H7 (cell line): ENCODE measurements at regions not wholly inside any gene's neighbourhood (a gene's known extent, or its start where the extent isn't known, plus 50 kb on each side); places are given as distances from the start of the nearest gene placed in this dataset.

Experiments
- DNase-seq: peaks from one replicate; pipeline ENCODE4 v3.0.0; 2012
- H3K27me3 ChIP-seq: 2 replicates; pipeline ENCODE4 v1.6.0; 2011; ENCODE audit warnings: mild to moderate bottlenecking, low read length; ENCODE audit not compliant: control insufficient read depth, insufficient read depth
- H3K36me3 ChIP-seq: replicated peaks from 2 replicates; pipeline ENCODE4 v1.5.1; 2011; ENCODE audit warnings: low read length; ENCODE audit not compliant: control insufficient read depth, insufficient read depth
- H3K4me3 ChIP-seq: 2 replicates; pipeline ENCODE4 v1.5.1; 2011; ENCODE audit warnings: low read depth, mild to moderate bottlenecking, control low read depth, low read length, moderate library complexity; ENCODE audit not compliant: insufficient read depth

DNA sequence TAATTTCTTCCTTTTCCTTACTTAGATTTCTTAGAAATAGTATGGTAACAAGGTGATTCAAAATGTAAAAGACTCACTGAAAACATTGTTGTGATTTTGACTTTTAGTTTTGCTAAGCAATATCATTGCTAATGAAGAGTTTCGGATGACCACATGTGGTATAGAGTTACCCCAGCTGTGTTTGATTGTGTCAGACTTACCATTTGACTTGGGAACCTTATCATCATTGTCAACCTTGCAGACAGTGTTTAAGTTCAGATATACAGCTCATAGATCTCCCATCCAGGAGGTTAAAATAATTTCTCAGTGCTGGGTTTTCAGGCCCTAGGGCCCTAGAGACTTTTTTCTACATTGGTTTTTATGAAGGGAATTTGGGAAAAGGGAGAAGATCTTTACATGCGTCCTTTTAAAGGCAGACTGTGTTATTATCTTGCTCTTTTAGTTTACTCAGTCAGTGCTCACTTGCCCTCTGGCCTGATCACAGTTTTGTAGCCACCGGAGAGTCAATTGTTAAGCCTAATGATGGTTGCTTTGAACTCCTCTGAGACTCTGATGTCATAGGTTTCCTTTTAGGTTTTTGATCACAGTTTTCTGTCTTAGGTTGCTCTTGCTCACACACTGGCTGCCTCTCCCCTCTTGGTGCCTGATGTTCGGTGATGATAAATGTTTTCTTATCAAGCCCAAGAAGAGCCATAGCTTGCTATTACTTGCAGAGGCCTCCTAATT is 133.5 kb upstream of the ZPLD1 start:
- Histone ChIP-seq H3K27me3 (no peaks in the 10 kb centered on the region), H3K4me3 (no peak overlapping the region), H3K36me3 (no peaks in the 10 kb centered on the region)
- DNase-seq = no peak

DNA sequence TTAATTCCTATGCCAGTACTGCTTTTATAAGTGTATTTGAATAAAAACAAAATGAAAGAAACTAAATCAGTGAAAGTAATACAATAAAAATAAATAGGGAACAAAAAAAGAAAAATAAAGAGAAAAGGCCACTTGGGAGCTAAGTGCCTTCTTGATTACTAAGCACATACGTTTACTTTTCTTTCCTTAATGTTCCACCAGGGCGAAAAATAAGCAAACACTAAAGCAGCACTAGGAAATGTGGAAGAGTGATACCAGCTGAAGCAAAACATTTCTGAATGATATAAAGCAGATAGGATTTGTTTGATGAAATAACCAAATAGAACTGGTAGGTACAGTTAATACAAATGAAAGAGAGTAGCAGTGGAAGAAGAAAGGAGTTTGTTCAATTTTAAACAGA is 132.8 kb upstream of the ZPLD1 start:
- Histone ChIP-seq H3K27me3 (no peaks in the 10 kb centered on the region), H3K4me3 (no peak overlapping the region), H3K36me3 (no peaks in the 10 kb centered on the region)
- no peak for DNase-seq

DNA sequence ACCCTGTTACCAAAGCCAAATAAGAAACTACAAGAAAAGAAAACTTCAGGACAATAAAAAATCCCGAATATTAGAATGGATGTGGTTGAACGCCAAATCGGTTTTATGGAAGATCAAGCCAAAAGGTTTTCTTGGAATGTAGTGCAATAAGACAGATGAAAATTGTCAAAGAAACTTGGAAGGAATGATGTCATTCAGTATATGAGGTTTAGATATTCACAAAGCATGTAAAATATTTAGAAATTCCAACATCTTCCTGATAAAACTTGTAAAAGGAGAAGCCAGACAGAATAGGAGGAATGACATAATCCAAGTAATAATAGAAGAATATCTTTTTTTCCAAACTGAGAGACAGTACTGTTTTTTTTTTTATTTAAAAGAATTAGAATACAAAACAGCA is 130.3 kb upstream of the ZPLD1 start:
- Histone ChIP-seq H3K27me3 (no peaks in the 10 kb centered on the region), H3K36me3 (no peaks in the 10 kb centered on the region), H3K4me3 (no peak overlapping the region)
- DNase-seq = no peak

DNA sequence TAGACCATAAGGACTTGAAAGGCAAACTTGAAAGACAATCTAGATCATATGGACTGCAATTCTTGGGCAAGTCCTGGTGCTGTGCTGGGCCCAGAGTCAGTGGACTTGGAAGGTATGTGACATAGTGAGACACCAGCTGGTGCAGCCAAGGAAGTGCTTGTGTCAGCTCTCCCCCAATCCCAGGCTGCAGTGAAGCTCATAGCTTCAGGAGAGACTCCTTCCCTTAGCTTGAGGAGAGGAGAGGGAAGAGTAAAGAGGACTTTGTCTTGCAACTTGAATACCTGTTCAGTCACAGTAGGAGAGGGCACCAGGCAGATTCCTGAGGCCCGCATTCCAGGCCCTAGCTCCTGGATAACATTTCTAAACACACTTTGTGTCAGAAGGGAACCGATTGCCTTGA is 127.4 kb upstream of the ZPLD1 start:
- DNase-seq = no peak
- Histone ChIP-seq H3K27me3 (no peaks in the 10 kb centered on the region), H3K4me3 (no peak overlapping the region), H3K36me3 (no peaks in the 10 kb centered on the region)

DNA sequence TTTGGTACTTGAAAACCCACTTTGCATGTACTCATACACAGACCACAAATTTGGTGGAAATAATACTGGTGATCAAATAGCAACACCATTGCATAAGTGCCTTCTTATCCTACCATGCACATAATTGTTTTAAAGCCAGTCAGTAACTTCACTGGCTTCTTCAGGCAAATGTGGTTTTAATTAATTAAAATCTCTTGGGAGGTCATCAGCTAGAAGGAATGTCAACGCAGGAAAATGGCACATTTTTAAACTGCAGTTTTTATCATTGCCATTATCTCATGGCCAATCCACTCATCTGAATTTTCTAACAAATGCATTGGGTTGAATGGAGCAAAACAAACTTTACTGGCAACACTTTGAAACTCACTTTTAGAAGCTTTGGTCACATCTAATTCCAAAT is 105.7 kb upstream of the ZPLD1 start:
- no peak for DNase-seq
- Histone ChIP-seq H3K4me3 (no peak overlapping the region), H3K27me3 (no peaks in the 10 kb centered on the region), H3K36me3 (no peaks in the 10 kb centered on the region)

DNA sequence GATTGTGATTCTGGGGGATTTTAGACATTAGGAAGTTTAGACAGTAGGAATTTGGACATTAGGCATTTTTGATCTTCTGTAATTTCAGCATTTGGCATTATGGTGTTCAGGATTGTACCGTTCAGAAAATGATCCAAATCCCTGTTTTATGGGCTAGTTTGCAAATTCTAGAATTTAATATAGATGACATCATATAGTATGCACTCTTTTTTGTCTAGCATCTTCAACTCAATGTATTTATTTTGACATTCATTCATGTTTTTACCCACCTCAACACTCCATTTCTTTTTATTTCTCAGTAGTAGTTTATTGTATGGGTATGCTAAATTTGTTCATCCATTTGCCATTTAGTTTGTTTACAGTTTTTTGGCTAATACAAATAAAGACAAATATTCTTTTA is 105.3 kb upstream of the ZPLD1 start:
- Histone ChIP-seq H3K4me3 (no peak overlapping the region), H3K27me3 (no peaks in the 10 kb centered on the region), H3K36me3 (no peaks in the 10 kb centered on the region)
- DNase-seq = no peak

DNA sequence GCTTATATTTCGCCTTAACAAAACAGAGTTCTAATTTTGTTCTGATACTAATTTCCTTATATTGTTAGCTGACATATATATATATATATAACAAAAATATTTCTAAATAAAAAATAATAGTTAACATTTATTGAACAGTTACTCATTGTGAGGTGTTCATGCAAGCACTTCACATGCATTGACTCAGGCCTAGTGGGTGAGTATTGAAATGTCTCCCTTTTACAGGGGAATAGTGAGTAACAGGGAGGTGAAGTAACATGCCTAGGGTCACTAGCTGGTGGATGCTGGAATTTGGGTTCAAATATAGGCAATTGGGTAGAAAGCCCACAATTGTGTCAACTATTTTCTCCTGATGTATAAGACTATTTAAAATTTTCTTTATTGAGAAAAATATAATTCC is 102.6 kb upstream of the ZPLD1 start:
- H3K36me3 ChIP-seq = no peaks in the 10 kb centered on the region
- no peak for DNase-seq
- H3K4me3 ChIP-seq = no peak overlapping the region
- H3K27me3 ChIP-seq = no peaks in the 10 kb centered on the region

DNA sequence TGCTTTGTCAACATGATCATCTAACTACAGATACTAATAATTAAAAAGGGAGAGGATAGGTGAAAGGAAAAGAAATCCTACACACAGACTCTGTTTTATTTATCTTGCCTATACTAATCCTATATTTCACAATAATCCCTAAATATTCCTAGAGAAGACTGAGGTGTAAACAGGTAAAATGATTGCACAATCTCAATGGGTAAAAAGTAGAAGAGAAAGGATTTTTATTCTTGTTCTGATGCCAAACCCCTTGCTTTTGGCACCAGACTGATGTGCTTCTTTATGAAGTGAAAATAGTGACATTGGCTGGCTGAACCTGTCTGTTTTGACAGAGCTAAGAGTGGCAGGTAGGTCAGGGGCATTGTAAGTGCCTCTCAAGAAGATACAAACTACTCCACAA is 101.9 kb upstream of the ZPLD1 start:
- Histone ChIP-seq H3K27me3 (no peaks in the 10 kb centered on the region), H3K4me3 (no peak overlapping the region), H3K36me3 (no peaks in the 10 kb centered on the region)
- no peak for DNase-seq

DNA sequence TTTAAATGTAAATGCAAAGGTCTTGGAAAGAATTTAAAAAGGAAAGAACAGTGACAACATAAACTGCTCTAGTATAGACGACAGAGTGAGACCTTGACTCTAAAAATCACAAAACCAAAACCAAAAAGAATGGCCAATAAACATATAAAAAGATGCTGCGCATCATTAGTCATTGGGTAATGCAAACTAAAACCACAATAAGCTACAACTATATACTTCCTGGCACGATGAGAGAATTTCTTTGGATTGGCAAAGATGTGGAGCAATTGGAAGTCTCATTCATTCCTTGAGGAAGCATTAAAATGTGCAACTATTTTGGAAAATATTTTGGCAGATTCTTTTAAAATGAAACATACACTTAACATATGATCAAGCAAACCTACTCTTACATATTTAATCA is 98.7 kb upstream of the ZPLD1 start:
- H3K36me3 ChIP-seq = no peaks in the 10 kb centered on the region
- DNase-seq = no peak

DNA sequence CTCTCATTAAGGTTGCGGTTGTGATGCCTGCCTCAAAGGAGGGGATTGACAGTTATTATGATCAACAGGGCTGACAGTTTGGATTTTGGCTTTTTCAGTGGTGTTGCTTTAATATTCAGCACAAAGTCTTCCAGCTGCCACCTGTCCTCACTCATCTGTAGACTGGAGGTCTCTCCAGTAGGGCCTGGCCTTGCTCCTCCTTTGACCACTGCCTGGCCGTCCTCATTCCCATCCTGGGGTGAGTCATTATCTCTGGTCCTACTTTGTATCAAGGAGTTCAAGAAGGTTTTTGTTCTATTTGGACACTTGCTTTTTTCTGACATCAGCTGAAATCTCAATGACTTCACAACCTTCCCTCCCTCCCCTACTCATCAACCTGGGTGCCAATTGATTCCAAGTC is 95.1 kb upstream of the ZPLD1 start:
- Histone ChIP-seq H3K4me3 (no peak overlapping the region), H3K36me3 (no peaks in the 10 kb centered on the region), H3K27me3 (no peaks in the 10 kb centered on the region)
- no peak for DNase-seq

More for the DNA sequence above, 98.7 kb upstream of the ZPLD1 start:
- Histone ChIP-seq H3K4me3 (no peak overlapping the region), H3K27me3 (no peaks in the 10 kb centered on the region)

DNA sequence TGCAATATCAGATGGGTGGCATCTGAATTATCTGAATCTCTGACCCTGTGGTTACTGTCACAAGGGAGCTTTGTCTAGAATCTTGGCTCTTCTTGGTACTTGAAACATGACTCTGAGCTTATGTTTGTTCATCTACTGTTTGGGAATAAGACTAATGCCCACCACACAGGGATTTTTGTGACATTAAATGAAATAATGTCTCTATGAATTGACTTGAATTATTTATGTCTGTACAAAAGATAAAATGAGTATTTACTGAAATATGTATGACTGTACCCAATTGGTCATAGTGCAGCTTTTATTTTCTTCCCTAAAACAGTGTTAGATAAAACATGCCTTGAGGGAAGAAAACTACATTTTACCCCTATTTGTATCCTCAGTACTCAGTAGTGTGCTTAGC is 87.9 kb upstream of the ZPLD1 start:
- no peak overlapping the region for H3K4me3 ChIP-seq
- H3K36me3 ChIP-seq = no peaks in the 10 kb centered on the region
- DNase-seq = no peak
- H3K27me3 ChIP-seq = no peaks in the 10 kb centered on the region

DNA sequence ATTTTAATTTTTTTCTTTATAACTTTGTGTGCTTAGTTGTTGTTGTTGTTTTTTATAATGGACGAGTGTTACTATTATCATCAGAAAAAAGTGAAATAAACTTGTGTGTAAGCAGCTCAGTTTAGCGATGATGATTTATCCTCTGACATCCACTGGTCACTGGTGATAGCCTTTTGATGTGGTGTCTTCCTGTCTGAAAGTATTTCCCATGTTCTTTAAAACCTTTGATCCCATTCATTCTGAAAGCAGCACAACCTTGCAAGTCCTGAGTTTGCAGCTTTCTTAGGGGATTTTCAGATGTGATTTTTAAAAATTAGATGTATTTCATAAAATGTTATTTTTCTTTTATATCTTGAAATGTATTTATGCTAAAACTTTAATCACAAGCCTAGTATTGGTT is 85.9 kb upstream of the ZPLD1 start:
- H3K4me3 ChIP-seq = no peak overlapping the region
- no peaks in the 10 kb centered on the region for H3K27me3 ChIP-seq
- no peak for DNase-seq
- H3K36me3 ChIP-seq = no peaks in the 10 kb centered on the region

DNA sequence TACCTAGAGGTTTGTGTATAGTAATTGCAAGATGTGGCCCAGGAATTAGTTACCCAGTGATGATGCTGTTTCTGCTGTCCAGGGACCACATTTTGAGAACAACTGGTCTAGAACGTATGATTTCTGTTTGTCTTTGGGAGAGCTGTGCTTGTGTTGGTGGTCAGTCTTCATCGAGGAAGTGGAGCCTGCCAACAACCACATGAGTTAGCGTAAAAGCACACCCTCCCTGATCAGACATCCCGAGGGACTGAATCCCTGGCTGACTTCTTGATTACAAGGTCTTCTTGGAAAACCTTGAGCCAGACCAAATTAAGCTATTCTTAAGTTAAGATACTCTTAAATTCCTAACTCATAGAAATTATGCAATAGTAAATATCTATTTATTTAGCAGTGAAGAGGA is 81.7 kb upstream of the ZPLD1 start:
- no peaks in the 10 kb centered on the region for H3K27me3 ChIP-seq
- no peaks in the 10 kb centered on the region for H3K36me3 ChIP-seq
- no peak for DNase-seq
- H3K4me3 ChIP-seq = no peak overlapping the region

DNA sequence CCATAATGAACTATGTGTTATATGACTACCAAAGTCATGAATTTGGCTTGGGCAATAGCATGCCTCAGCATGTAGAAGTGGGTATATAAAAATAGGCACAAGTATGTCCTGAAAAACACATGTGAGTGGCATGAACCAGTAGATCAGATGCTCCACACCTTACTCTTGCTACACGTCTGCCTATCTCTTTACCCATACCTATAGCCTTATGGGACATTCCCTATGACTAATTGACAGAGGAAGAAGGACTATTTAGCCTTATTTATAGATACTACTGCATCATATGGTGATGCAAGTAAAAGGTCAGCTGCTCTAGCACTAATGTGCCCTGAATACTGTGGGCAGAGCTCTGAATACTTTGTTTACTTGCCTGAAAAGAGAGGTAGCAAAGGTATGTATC is 81.0 kb upstream of the ZPLD1 start:
- DNase-seq = no peak
- Histone ChIP-seq H3K27me3 (no peaks in the 10 kb centered on the region), H3K4me3 (no peak overlapping the region), H3K36me3 (no peaks in the 10 kb centered on the region)

DNA sequence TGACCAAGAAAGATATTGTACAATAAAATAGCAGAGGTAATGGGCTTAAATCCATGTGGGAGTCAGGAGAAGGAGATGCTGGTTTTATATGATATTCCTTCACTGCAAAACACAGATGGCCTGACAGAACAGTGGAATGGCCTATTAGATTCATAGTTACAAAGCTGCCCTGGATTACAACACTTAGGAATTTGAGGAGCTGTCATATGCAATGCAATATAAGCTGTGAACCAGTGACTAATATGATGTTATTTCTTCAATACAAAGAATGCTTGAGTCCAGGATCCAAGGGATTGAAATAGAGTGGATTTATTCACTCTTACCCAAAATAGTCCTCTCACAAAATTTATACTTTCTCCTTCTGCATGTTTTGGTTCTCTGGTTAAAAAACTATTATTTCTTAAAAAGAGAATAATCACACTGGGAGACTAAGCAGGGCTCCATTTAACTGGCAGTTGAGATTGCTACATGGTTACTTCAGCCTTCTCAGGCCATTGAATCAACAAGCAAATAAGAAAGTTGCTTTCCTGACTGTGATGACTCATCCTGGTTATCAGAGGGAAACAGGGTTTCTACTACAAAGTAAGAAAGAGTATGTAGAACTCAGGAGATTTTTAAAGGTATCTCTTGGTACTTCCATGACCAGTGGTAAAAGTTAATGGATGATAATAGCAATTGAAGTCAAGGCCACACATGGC is 79.8 kb upstream of the ZPLD1 start:
- no peak for DNase-seq
- Histone ChIP-seq H3K4me3 (no peak overlapping the region), H3K36me3 (no peaks in the 10 kb centered on the region), H3K27me3 (no peaks in the 10 kb centered on the region)
